ENCODE measurements at regions not wholly inside any gene's neighbourhood (a gene's known extent, or its start where the extent isn't known, plus 50 kb on each side); places are given as distances from the start of the nearest gene placed in this dataset.

DNA sequence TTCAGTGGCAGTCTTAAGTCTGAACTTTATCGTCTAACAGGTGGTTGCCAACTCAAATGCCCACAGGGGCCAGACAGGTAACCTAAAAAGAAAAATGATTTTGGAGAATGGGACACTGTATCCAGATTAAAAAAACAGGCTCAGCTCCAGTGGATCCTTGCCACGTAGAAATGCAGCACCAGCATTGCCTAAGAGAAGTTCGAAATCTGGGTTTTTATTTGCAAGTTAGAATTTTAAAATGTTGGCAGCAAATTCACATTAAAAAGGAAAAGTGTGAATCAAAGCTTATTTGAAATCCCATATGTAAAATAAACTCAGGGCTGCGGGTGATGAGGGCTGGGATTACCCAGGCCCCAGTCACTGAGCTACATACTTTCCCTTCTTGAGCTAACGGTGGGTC is 408.5 kb upstream of the SUCLG2 start:
- TF ChIP-seq ZNF565 (CRISPR knock-in tag; conservative IDR thresholded peaks at IDR 0.05; ENCODE audit: low read depth) = no peak
- TF ChIP-seq, protein P1, sequence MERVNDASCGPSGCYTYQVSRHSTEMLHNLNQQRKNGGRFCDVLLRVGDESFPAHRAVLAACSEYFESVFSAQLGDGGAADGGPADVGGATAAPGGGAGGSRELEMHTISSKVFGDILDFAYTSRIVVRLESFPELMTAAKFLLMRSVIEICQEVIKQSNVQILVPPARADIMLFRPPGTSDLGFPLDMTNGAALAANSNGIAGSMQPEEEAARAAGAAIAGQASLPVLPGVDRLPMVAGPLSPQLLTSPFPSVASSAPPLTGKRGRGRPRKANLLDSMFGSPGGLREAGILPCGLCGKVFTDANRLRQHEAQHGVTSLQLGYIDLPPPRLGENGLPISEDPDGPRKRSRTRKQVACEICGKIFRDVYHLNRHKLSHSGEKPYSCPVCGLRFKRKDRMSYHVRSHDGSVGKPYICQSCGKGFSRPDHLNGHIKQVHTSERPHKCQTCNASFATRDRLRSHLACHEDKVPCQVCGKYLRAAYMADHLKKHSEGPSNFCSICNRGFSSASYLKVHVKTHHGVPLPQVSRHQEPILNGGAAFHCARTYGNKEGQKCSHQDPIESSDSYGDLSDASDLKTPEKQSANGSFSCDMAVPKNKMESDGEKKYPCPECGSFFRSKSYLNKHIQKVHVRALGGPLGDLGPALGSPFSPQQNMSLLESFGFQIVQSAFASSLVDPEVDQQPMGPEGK (CRISPR knock-in tag; IDR thresholded peaks at IDR 0.05; ENCODE audit: borderline replicate concordance) = no peak
- TF ChIP-seq ZNF8 (CRISPR knock-in tag; IDR thresholded peaks at IDR 0.05) = no peak
- TF ChIP-seq ZFP30 (CRISPR knock-in tag; IDR thresholded peaks at IDR 0.05) = no peak
- no peak for TF ChIP-seq PPARA (CRISPR knock-in tag; IDR thresholded peaks at IDR 0.05; ENCODE audit: borderline replicate concordance)
- no peak for TF ChIP-seq CSRNP3 (CRISPR knock-in tag; IDR thresholded peaks at IDR 0.05)
- no peak for TF ChIP-seq TCF4 (CRISPR knock-in tag; IDR thresholded peaks at IDR 0.05; ENCODE audit: borderline replicate concordance)
- no peak for TF ChIP-seq ISL1 (CRISPR knock-in tag; IDR thresholded peaks at IDR 0.05)
- TF ChIP-seq ARNTL (CRISPR knock-in tag; IDR thresholded peaks at IDR 0.05; ENCODE audit: borderline replicate concordance, low read depth) = no peak
- no peak for TF ChIP-seq ZFP3 (CRISPR knock-in tag; IDR thresholded peaks at IDR 0.05)

Data from SK-N-SH treated with all-trans-retinoic acid at 6 μM for 48 hours (cell line).